NCI-H82 (cell line): ENCODE measurements at regions not wholly inside any gene's neighbourhood (a gene's known extent, or its start where the extent isn't known, plus 50 kb on each side); places are given as distances from the start of the nearest gene placed in this dataset.
"Not testable (repeated sequence)": the region's sequence is repeated elsewhere in the genome, so short reads cannot be mapped to it uniquely, and the experiment has no call there.

Source experiments
- DNase-seq: peaks from one replicate; lab custom pipeline; 2025; lab: John Stamatoyannopoulos, UW

- no peak for DNase-seq
Observed at GRCh38 chr14:48401321-48401720, 725.9 kb upstream of the MDGA2 start.

DNA sequence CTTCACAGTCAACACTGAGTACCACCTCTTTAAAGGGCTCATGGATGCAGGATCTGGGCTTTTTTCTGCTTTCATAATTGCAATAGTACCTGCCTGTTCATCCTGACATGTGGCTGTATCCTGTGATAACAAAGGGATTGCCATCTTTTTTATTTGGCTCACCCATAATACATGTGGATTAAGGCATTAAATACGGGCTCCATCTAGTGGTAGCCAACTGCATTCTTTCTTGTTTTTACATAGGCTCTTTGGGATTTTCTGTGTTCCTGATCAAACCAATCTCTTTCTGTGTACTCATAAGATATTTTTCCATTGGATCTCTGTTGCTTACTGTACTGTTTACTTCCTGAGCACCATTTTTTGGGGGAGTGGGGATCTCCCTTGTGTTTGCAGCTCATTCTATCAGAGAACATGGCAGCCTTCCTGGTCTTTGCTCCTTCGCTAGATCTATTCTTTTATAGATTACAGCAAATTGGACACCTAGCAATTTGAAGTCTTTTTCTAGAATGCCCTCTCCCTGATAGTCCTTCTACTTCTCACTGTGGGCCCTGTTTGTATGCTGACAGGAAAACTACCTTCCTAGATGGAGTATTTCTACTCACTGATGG lies 723.4 kb upstream of the MDGA2 start:
- peak; percentile 81 for DNase-seq

DNA sequence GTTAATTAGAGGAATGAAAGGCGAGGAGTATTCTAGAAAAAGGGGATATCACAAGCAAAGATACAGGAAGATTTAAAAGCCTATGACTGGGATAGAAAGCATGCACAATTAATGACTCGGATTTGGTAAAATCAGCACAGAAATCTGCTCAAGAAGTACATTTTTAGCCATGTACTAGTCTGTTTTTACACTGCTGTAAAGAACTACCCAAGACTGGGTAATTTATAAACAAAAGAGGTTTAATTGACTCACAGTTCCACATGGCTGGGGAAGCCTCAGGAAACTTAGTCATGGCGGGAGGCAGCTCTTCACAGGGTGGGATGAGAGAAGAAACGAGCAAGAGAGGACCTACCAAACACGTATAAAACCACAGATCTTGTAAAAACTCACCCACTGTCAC lies 716.3 kb upstream of the MDGA2 start:
- DNase-seq, result no peak

DNA sequence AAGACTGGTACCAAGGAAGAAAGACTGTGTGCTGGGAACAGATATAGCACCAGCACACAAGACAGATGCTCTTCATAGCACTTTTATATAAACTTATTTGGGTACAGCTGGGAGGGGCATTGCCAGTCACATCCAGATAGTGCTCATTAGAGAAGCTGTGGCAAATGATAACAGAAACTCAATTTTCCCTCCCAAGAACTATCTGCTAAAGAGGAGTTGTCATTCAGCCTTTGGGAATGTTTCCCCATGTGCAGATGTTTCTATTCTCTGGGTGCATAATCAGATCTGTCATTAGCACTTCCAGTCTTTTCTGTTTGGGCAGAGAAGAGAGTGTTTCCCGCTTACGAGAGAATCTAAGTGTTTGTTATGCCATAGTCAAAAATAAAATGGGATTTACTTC lies 714.9 kb upstream of the MDGA2 start:
- DNase-seq, result no peak

- no peak for DNase-seq
Observed at GRCh38 chr14:48384821-48385220, 709.4 kb upstream of the MDGA2 start.

GRCh38 chr14:48382961-48383360 lies 707.6 kb upstream of the MDGA2 start:
- DNase-seq, result no peak

- no peak for DNase-seq
Observed at GRCh38 chr14:48378541-48378940, 703.1 kb upstream of the MDGA2 start.

DNA sequence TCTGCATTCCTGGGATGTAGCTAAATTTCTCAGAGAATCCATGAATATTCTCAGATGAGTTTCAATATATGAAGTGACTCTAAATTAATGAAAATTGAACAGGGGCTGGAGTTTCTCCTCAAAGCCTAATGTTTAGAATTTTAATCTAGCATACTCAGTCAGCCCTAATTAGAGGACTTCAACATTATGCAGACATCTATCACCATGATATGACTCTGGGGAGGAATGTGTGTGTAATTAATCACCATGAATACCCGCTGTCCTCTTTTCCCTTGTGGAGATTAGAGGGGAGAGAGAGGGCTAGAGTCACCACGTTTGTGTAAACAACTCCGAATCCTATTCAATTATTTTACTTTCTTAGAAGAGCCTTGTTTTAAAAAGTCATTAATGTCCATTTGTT lies 698.6 kb upstream of the MDGA2 start:
- peak; percentile 66 for DNase-seq

DNA sequence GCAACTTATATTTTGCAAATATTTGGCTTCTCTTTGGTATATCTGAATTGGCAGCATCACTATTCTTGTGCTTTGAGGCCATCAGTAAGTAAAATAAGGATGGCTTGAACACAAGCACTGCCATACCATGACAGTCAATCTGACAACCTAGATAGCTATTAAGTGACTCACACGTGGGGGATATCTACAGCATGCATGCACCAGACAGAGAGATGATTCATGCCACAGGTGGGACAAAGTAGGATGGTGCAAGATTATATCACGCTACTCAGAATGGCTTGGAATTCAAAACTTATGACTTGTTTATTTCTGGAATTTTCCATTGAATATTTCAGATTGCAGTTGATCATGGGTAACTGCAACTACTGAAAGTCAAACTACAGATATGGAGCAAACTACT lies 675.6 kb upstream of the MDGA2 start:
- no peak for DNase-seq

DNA sequence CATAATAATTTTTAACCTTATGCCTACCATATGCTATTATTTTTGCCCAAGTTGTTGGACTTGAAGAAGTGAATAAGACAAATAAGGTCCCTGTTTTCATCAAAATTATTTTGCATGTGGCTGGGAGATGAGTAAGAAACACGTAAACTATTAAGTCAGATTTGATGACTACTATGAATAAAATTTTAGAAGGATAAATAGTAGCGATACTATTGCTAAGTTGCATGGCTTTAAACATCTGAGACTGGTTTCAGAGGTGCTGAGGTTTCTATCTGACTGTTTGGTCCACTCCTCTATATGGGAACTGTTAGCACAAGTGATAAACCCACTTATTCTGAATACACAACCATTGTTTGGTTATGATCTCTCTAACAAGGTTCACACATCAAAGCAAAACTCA lies 674.3 kb upstream of the MDGA2 start:
- no peak for DNase-seq

DNA sequence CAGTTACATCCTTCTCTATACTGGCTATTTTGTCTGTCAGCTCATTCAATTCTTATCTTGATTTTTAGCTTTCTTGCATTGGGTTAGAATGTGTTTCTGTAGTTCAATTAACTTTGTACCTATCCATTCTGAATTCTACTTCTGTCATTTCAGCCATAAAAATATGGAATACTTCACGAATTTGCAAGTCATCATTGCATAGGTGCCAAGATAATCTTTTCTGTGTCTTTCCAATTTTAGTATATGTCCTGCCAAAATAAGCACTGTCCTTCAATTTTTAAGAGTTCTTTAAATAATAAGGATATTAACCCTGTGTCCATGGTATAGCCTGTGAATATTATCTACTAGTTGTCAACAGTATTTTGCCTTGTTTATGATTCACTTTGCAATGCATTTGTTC lies 665.7 kb upstream of the MDGA2 start:
- DNase-seq, result no peak

- no peak for DNase-seq
Observed at GRCh38 chr14:48333221-48333920, 658.0 kb upstream of the MDGA2 start.

DNA sequence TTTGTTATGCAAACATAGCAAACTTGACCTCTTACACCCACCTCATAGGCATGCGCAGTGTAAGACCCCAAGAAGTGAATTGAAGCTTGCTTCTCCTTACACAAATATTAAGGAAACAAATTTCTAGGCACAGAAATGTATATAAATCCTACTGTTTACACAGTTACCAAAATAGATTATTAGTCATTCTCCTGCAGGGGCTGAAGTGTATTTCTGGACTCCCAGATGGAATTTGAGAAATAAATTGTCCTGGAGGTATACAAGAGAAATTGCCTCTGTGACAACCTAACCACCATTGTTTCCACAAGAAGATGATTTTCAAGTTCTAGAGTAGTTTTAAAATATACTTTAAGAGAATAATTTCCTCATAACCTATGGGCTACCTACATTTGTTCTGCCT lies 656.0 kb upstream of the MDGA2 start:
- DNase-seq, result no peak

DNA sequence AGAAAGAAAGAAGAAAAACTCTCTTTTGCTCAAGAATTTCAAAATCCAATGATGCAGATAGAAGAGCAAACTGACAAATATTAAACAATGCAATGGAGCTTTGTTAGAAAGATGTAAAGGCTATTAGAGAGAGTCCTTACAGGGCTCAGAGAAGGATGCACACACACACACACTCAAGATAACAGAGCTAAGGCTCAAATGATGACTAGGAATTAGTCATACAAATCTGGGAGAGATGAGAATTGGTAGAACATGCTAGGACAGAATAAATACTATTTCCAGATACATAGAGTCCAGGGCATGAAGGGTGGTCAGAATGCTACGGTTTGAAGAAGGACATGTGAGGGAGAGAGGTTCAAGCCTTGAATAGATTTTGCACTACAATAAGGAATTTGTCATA lies 650.1 kb upstream of the MDGA2 start:
- DNase-seq, result no peak

DNA sequence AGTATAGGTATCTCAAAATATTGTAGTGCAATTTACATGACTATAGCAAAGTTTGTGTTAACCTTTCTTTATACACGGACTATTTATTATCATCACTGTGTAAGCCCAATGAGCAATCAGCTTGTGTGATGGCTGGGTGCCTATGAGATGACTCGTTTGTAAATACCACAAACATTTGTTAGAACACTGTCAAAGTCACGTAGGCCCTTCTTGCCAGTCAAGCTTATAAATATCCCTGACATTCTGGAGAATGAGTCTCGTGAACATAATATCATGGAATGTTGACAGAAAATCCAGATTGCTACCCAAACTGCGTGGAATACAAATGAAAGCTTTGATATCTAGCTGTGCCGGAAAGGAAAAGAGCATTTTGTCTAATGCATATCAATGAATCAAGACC lies 648.3 kb upstream of the MDGA2 start:
- DNase-seq, result no peak

DNA sequence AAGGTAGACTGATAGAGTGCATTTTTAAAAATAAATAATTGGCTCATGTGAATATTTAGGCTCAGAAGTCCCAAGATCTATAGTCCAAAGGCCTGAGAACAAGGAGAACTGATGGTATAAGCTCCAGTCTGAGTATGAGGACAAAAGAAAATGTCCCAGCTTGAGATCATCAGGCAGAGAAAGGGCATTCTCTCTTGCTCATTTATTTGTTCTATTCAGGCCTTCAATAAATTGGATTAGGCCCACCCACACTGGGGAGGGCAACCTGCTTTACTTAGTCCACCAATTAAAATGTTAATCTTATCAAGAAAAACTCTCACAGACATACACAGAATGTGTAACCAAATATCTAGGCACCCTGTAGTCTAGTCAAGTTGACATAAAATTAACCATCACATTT lies 644.4 kb upstream of the MDGA2 start:
- DNase-seq, result peak; percentile 37

DNA sequence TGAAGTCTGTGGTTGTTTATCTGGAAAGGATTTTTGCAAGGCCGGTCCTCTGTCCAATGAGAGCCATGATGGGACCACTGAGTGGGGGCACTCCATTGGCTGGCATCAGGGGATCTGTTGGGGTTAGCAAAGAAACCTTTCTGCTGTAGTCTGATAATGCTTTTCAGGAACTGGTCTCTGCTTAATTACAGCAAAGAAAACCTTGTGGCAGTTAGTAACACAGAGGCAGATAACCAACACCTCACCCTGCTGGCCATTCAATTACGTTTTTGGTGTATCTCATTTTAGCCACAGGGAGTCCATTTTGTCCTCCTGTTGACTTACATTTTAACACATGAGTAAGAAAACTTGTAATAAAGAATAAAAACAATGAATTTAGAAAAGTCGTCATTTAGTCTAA lies 629.3 kb upstream of the MDGA2 start:
- DNase-seq, result no peak

GRCh38 chr14:48289701-48290100 lies 614.3 kb upstream of the MDGA2 start:
- no peak for DNase-seq

- DNase-seq, result not testable (repeated sequence)
Observed at GRCh38 chr14:48285217-48285616, 609.8 kb upstream of the MDGA2 start.

DNA sequence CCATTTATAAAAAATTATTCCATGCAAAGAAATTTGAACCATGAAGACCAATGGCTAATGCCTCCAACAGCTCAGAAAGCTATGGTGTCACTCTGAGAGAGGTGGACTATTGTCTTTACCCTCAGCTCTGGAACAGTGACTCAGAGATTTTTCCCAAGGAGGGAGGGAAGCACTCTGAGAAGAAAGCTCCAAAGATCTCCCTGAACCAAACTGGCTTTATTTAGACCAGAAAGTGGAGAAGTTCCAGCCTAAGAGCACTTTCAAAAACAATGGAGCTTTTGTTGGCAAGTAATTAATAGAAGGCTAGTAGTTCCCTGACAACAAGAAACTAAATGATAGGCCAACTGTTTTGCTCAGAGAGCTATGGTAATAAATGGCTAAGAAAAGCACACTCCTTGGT lies 599.9 kb upstream of the MDGA2 start:
- DNase-seq, result no peak

GRCh38 chr14:48274826-48275225 lies 599.4 kb upstream of the MDGA2 start:
- DNase-seq, result no peak

- DNase-seq, result not testable (repeated sequence)
Observed at GRCh38 chr14:48267926-48268325, 592.5 kb upstream of the MDGA2 start.

DNA sequence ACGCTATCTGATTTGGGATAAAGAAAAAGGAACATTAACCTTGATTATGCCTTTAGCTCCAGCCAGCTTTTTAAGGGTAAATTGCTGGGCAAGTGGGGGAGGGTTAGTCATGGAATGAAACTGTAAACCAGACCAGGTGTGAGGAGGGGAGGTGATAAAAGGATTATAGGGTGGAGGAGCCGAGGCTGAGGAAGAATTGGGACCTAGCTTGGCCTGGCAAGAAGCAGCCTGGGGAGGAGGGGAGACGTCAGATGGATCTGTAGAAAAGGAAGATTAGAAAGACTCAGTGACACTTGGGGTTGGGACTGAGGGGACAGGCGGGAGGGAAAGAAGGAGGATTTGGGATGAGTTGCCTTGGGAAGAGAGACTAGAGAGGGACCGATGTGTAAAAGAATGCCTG lies 590.8 kb upstream of the MDGA2 start:
- DNase-seq, result peak; percentile 81

GRCh38 chr14:48261436-48261835 lies 586.0 kb upstream of the MDGA2 start:
- DNase-seq, result no peak
